ENCODE measurements at regions not wholly inside any gene's neighbourhood (a gene's known extent, or its start where the extent isn't known, plus 50 kb on each side); places are given as distances from the start of the nearest gene placed in this dataset.
A peak's percentile ranks its signal among the peaks of the same experiment; 100 is the strongest.
"Not testable (repeated sequence)": the region's sequence is repeated elsewhere in the genome, so short reads cannot be mapped to it uniquely, and the experiment has no call there.

DNA sequence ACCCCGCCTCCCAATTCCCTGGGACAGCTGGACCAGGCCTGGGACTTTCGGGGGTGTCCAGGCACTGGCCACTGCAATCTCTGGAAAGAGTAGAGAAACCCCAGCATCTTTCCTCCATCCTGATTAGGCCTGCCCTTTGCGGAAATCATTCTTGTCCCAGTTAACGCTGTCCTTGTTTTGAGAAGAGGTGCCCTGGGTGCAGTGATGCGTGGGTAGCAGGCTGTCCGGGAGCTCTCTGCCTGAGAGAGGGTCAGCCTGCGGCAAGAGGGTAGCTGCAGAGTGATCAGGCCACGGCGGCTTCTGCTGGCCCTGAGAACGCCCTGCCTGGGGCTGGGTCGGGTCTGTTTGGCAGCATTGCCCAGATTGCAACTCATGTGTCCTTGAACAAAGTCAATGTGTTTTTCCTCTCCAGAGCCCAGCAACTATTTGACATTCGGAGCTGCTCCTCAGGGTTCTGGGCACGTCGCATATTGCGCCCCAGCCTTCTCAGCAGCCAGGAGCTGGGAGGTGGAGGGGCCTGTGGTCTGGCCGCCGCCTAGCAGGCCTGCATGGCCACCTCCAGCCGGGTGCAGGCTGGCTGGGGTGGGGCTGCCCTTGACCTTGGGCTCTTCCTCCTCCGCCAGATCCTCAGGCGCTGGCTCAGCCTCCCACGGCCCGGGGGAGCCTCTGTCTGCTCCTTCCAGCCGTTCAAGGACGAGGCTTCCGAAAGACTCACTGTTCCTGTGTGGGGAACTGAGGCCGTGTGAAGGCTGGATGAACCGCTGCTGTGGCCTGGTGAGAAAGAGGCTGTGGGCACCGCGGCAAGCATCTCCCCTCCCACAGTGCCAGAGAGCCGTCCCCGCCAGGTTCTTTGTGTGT lies 150.1 kb upstream of the ZNF469 start:
- not testable (repeated sequence) for DNase-seq

- not testable (repeated sequence) for DNase-seq
These were observed 148.9 kb upstream of the ZNF469 start for GRCh38 chr16:88233621-88234420.

DNA sequence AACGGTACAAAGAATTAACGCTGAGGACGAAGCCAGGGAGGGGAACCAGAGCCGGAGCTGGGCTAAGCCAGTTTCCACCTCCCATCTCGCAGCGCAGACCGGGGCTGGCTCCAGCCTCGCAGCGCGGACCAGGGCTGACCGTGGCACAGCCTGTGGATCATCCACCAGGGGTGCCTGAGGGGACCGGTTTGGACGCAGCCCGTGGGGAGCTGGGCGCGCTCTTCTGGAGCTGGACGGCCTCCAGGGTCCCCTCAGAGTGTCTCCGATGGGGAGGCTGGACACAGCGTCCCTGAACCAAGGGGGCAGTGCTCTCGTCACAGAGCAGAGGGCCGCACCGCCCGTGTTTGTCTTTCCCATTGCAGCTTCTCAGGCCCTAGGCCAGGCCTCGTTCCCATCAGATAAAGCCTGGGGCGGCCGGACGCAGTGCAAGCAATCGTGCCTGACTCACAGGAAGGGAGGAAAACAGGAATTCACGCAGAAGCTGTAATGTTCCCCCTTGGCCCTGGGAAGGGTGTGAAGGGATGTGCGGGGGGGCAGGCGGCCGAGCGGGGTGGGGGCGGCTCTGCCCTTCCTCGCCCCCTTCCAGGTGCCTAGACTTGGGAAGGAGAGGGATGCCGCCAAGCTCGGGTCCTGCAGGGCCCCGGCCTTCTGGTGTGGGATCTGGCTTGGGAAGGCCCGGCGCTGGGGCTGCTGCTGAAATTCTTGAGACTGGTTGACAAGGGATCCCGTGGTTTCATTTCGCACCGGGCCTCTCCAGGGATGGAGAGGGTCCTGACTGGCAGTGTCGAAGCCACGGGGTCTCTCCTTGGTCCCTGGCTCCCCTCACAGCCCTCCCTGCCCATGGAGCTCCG lies 148.1 kb upstream of the ZNF469 start:
- not testable (repeated sequence) for DNase-seq

DNA sequence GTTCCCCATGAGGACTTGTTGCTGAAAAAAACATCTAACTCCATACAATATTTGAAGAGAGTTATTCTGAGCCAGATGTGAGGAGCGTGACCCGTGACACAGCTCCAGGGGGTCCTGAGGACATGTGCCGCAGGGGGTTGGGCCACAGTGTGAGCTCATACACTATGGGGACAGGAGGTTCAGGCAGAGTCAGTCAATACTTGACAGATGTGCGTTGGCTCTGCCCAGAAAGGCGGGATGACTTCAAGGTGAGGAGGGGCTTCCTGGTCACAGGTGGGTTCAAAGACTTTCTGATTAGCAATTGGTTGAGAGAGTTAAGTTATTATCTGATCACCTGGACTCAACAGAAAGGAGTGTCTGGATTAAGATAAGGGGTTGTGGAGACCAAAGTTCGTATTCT lies 147.1 kb upstream of the ZNF469 start:
- not testable (repeated sequence) for DNase-seq

DNA sequence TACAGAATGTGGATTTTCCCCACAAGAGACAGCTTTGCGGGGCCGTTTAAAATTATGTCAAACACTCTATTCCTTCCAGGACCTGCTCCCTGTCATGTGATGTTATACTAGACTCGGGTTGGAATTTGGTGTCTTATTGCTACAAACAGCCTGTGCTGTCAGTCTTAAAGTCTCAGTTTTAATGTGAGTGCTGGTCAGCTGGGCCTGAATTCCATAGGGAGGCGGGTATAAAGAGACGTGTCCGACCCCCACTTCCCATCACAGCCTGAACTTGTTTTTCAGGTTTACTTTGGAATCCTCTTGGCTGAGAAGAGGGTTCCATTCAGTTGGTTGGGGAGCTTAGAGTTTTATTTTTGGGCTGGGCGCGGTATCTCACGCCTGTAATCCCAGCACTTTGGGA lies 146.5 kb upstream of the ZNF469 start:
- DNase-seq, result not testable (repeated sequence)

GRCh38 chr16:88237314-88237713 lies 145.4 kb upstream of the ZNF469 start:
- not testable (repeated sequence) for DNase-seq

GRCh38 chr16:88237761-88238415 lies 144.9 kb upstream of the ZNF469 start:
- not testable (repeated sequence) for DNase-seq

- DNase-seq, result peak; percentile 18
These were observed 144.0 kb upstream of the ZNF469 start for GRCh38 chr16:88238732-88239274.

DNA sequence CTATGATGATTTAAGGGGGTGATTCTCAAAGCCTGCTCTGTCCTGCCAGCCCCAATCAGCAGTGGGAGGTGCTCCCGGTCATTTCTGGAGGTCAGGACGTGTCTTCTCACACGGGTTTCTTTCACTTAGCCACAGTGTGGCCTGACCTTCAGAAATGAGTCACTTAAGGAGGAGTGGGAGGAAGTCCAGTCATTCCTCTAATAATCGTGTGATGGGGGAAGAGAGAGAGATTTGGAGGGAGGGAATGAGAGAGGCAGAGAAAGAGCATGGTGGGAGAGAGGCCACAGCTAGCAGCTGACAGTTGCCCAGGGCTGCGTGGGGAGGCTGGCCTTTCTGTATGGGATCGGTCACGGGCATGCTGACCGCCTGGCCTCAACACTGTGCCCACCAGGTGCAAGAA lies 142.6 kb upstream of the ZNF469 start:
- peak; percentile 15 for DNase-seq

DNA sequence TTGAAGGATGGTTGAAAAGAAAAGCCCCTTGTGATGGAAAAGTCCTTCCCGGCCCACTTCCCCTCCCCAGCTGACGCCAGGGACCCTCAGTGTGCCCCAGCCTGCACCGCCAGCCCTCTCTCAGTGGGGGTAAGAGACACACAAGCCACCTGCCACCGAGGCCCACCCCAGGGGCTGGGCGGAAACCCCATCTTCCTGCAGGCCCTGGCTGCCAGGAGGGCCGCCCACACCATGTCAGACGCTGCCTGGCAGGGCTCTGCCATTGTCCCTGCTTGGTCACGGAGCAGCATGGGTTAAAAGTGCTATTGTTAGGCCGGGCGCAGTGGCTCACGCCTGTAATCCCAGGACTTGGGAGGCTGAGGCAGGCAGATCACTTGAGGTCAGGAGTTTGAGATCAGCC lies 142.0 kb upstream of the ZNF469 start:
- DNase-seq, result not testable (repeated sequence)

GRCh38 chr16:88241404-88242311 lies 141.1 kb upstream of the ZNF469 start:
- not testable (repeated sequence) for DNase-seq

GRCh38 chr16:88242312-88243295 lies 140.2 kb upstream of the ZNF469 start:
- DNase-seq, result not testable (repeated sequence)

DNA sequence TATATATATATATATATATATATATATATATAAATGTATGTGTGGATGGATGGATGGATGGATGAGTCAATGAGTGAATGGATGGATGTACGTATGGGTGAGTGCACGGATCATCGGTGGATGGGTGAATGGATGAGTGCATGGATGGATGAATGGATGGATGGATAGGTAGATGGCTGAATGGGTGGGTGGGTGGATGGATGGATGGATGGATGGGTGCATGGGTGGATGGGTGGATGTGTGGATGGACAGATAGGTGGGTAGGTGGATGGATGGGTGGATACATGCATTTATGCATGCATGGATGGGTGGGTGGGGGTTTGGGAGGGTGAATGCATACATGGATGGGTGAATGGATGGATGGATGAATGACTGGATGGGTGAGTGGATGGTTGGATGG lies 138.8 kb upstream of the ZNF469 start:
- not testable (repeated sequence) for DNase-seq

GRCh38 chr16:88245241-88246081 lies 137.3 kb upstream of the ZNF469 start:
- not testable (repeated sequence) for DNase-seq

DNA sequence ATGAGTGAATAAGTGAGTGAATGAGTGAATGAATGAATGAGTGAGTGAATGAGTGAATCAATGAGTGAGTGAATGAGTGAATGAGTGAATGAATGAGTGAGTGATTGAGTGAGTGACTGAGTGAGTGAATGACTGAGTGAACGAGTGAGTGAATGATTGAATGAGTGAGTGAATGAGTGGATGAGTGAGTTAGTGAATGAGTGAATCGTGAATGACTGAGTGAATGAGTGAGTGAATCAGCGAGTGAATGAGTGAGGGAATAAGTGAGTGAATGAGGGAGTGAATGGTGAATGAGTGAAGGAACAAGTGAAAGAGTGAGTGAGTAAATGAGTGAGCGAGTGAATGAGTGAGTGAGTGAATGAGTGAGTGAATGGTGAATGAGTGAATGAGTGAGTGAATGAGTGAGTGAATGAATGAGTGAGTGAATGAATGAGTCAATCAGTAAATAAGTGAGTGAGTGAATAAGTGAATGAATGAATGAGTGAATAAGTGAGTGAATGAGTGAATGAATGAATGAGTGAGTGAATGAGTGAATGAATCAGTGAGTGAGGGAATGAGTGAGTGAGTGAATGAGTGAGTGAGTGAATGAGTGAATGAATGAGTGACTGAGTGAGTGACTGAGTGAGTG lies 135.7 kb upstream of the ZNF469 start:
- DNase-seq, result not testable (repeated sequence)

DNA sequence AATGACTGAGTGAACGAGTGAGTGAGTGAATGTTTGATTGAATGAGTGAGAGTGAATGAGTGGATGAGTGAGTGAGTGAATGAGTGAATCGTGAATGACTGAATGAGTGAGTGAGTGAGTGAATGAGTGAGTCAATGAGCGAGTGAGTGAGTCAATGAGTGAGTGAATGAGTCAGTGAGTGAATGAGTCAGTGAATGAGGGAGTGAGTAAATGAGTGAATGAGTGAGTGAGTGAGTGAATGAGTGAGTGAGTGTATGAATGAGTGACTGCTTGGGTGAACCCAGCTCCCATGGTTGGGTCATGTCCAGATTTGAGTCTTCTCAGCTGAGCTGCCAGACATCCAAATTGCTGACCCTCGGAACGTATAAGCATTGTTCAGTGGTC lies 135.2 kb upstream of the ZNF469 start:
- DNase-seq, result peak; percentile 11

- not testable (repeated sequence) for DNase-seq
These were observed 134.0 kb upstream of the ZNF469 start for GRCh38 chr16:88248761-88249160.

- not testable (repeated sequence) for DNase-seq
These were observed 132.4 kb upstream of the ZNF469 start for GRCh38 chr16:88250381-88250780.

Measured in activated CD4-positive, alpha-beta T cell treated with anti-CD3 and anti-CD28 coated beads, Interleukin-10, Interleukin-2, amounts not matched to agents 100 ng/mL and 50 ng/mL, durations not matched to agents 16 hours and 8 hours (primary cell).